Trophoblast cell (in vitro differentiated cells and primary cell): ENCODE measurements at regions not wholly inside any gene's neighbourhood (a gene's known extent, or its start where the extent isn't known, plus 50 kb on each side); places are given as distances from the start of the nearest gene placed in this dataset.
A peak's percentile ranks its signal among the peaks of the same experiment; 100 is the strongest.

ENCODE experiments used
- DNase-seq, 2 donors: peaks; one replicate each; pipeline ENCODE4 v3.0.0-alpha.2; 2016
- H2AFZ ChIP-seq: 2 replicates; pipeline ENCODE4 v1.6.1; 2013; ENCODE audit warnings: low read length, moderate library complexity, mild to moderate bottlenecking; ENCODE audit not compliant: insufficient read depth, poor library complexity
- H2AK5ac ChIP-seq: 2 replicates; pipeline ENCODE4 v1.6.1; 2013; ENCODE audit warnings: mild to moderate bottlenecking, low read length
- H2BK120ac ChIP-seq: 2 replicates; pipeline ENCODE4 v1.6.1; 2013; ENCODE audit warnings: low read length, mild to moderate bottlenecking, moderate library complexity; ENCODE audit not compliant: insufficient read depth, poor library complexity
- H2BK12ac ChIP-seq: 2 replicates; pipeline ENCODE4 v1.6.1; 2013; ENCODE audit warnings: mild to moderate bottlenecking, low read length, moderate library complexity
- H2BK5ac ChIP-seq: 2 replicates; pipeline ENCODE4 v1.6.1; 2013; ENCODE audit warnings: low read length, low read depth, moderate library complexity, mild to moderate bottlenecking; ENCODE audit not compliant: poor library complexity
- H3K14ac ChIP-seq: 2 replicates; pipeline ENCODE4 v1.6.1; 2013; ENCODE audit warnings: mild to moderate bottlenecking, low read length
- H3K18ac ChIP-seq: 2 replicates; pipeline ENCODE4 v1.6.1; 2013; ENCODE audit warnings: mild to moderate bottlenecking, low read length
- H3K23ac ChIP-seq: 2 replicates; pipeline ENCODE4 v1.6.1; 2013; ENCODE audit warnings: low read length
- H3K27ac ChIP-seq: 2 replicates; pipeline ENCODE4 v1.5.1; 2013; ENCODE audit warnings: low read depth, mild to moderate bottlenecking, inconsistent platforms, low read length, moderate library complexity
- H3K27me3 ChIP-seq: 2 replicates; pipeline ENCODE4 v1.6.1; 2013; ENCODE audit warnings: inconsistent platforms, mild to moderate bottlenecking, low read length, moderate library complexity; ENCODE audit not compliant: insufficient read depth
- H3K36me3 ChIP-seq, 2 experiments: 1 replicate in 1 of 2; 2 replicates in 1 of 2; pipeline ENCODE4 v1.6.1; 2013; ENCODE audit warnings: low read length in 2 of 2, mild to moderate bottlenecking in 2 of 2, moderate library complexity in 1 of 2; ENCODE audit not compliant: insufficient read depth in 2 of 2, control insufficient read depth in 1 of 2
- H3K4ac ChIP-seq: 2 replicates; pipeline ENCODE4 v1.6.1; 2013; ENCODE audit warnings: low read depth, mild to moderate bottlenecking, low read length, moderate library complexity
- H3K4me1 ChIP-seq, 2 experiments: 1 replicate in 1 of 2; 2 replicates in 1 of 2; pipeline ENCODE4 v1.6.1; 2013; ENCODE audit warnings: low read length in 2 of 2, mild to moderate bottlenecking in 2 of 2, moderate library complexity in 1 of 2; ENCODE audit not compliant: insufficient read depth in 2 of 2, control insufficient read depth in 1 of 2
- H3K4me2 ChIP-seq: 2 replicates; pipeline ENCODE4 v1.6.1; 2013; ENCODE audit warnings: inconsistent platforms, mild to moderate bottlenecking, low read length, moderate library complexity
- H3K4me3 ChIP-seq: 2 replicates; pipeline ENCODE4 v1.5.1; 2013; ENCODE audit warnings: mild to moderate bottlenecking, low read depth, low read length, inconsistent platforms
- H3K79me1 ChIP-seq: one replicate; pipeline ENCODE4 v1.6.1; 2013; ENCODE audit warnings: low read length
- H3K79me2 ChIP-seq: 2 replicates; pipeline ENCODE4 v1.6.1; 2013; ENCODE audit warnings: low read length, mild to moderate bottlenecking; ENCODE audit not compliant: control insufficient read depth, insufficient read depth, poor library complexity
- H3K9ac ChIP-seq: 2 replicates; pipeline ENCODE4 v1.6.1; 2013; ENCODE audit warnings: mild to moderate bottlenecking, low read length
- H3K9me3 ChIP-seq: 2 replicates; pipeline ENCODE4 v1.6.1; 2013; ENCODE audit warnings: low read depth, mild to moderate bottlenecking, control low read depth, inconsistent platforms, low read length; ENCODE audit not compliant: insufficient read depth
- H4K12ac ChIP-seq: 2 replicates; pipeline ENCODE4 v1.6.1; 2013; ENCODE audit warnings: low read depth, mild to moderate bottlenecking, low read length, moderate library complexity
- H4K8ac ChIP-seq: 2 replicates; pipeline ENCODE4 v1.6.1; 2013; ENCODE audit warnings: low read depth, mild to moderate bottlenecking, low read length, moderate library complexity
- H4K91ac ChIP-seq: one replicate; pipeline ENCODE4 v1.6.1; 2013; ENCODE audit warnings: low read depth, mild to moderate bottlenecking, low read length, moderate library complexity
- whole genome bisulfite sequencing: extraction: QIAGEN DNeasy Blood & Tissue Kit; methylation state at CpG from one replicate; pipeline ENCODE4 v1.1.7; 2013; ENCODE audit warnings: missing lambda C conversion rate; ENCODE audit not compliant: insufficient read length, insufficient coverage; ENCODE audit errors: extremely low coverage; 5-methylcytosine and 5-hydroxymethylcytosine counted together

DNA sequence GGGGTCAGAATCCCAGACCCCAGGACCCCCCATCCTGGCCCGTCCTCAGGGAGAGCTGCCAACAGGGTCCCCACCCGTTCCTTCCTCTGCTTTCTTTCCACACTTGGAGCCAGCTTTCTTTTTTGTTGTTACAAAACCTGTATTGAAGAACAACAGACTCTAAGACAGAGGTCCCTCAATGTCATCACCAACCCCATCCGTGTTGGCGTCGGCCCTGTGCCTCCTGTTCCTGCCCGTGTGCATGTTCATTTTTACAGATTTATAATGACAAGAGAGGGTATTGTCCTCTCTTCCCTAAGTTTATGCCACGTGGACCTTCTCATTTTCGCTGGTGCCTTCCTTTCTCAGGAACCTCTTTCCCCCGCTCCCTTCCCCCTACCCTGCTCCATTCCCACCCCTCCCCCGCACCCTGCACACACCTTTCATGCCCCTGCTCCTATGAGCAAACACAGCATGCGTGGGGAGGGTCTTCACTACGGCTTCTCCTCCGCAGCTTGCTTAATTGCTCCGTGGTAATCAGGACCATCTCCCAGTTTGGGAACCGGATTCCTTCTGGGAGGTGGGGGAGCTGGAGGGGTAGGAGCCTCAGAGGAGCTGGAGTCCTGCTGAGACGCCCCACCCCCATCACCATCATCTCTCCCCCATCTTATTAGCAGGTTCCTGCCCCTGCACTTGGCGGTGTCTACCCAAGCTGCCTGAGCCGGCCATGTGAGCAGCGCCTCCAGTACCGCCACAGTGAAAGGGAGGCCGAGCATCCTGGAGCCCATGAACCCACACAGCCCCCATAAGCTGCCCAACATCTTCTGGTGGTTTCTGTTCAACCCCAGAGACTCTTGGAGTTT is 88.0 kb upstream of the INSIG1 start:
- no peak for DNase-seq
- no peaks in the 10 kb centered on the region for H3K27me3 ChIP-seq
- no peak overlapping the region for H3K18ac ChIP-seq
- H4K12ac ChIP-seq, result no peak overlapping the region
- no CpG with 5 or more reads among the region's 21 CpGs for WGBS
- no peaks in the 10 kb centered on the region for H3K79me2 ChIP-seq
- no peak overlapping the region for H2AFZ ChIP-seq
- no peak overlapping the region for H2AK5ac ChIP-seq
- H2BK120ac ChIP-seq, result no peak overlapping the region
- H3K36me3 ChIP-seq, result no peaks in the 10 kb centered on the region
- no peak overlapping the region for H3K27ac ChIP-seq
- no peak overlapping the region for H3K4me2 ChIP-seq
- H3K23ac ChIP-seq, result no peak overlapping the region
- peaks cover 21 to 22% of the 10 kb centered on the region in 2 experiments for H3K4me1 ChIP-seq
- H2BK5ac ChIP-seq, result no peak overlapping the region
- no peak overlapping the region for H4K8ac ChIP-seq
- H3K9ac ChIP-seq, result no peak overlapping the region
- H3K4ac ChIP-seq, result no peak overlapping the region
- H3K4me3 ChIP-seq, result no peak overlapping the region
- H3K9me3 ChIP-seq, result peaks cover 14% of the 10 kb centered on the region
- no peak overlapping the region for H4K91ac ChIP-seq
- H2BK12ac ChIP-seq, result no peak overlapping the region
- H3K14ac ChIP-seq, result no peak overlapping the region
- H3K79me1 ChIP-seq, result peaks cover 10% of the 10 kb centered on the region

DNA sequence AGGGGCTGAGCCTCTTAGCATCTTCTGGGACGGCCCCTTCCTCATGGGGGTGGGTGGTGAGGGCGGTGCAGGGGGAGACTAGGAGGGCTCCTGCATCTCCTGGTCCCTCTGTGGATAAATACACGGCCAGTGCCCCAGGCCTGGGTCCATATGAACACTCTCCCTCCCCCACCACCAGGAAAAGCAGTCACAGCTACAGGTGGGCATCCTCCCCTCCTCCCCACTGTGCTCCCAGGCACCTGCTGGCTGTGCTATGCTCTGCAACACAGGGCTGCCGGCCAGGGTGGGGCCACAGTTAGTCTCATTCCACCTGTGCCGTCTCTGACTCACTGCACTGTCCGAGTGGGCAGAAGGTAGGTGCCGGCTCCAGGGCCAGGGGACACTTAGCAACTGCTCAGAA is 87.3 kb upstream of the INSIG1 start:
- peak in 1 of 2 donors; percentile 34 for DNase-seq
- no peak overlapping the region for H2BK12ac ChIP-seq
- H3K79me2 ChIP-seq, result no peaks in the 10 kb centered on the region
- no peak overlapping the region for H4K12ac ChIP-seq
- H2BK5ac ChIP-seq, result no peak overlapping the region
- H2AFZ ChIP-seq, result no peak overlapping the region
- no peak overlapping the region for H3K4ac ChIP-seq
- H3K4me2 ChIP-seq, result no peak overlapping the region
- no peak overlapping the region for H3K23ac ChIP-seq
- H3K14ac ChIP-seq, result no peak overlapping the region
- WGBS, result no CpG with 5 or more reads among the region's 7 CpGs
- peaks cover 19 to 22% of the 10 kb centered on the region in 2 experiments for H3K4me1 ChIP-seq
- H3K27me3 ChIP-seq, result no peaks in the 10 kb centered on the region
- no peak overlapping the region for H4K8ac ChIP-seq
- H3K4me3 ChIP-seq, result no peak overlapping the region
- H3K9ac ChIP-seq, result no peak overlapping the region
- H2AK5ac ChIP-seq, result no peak overlapping the region
- peaks cover 8% of the 10 kb centered on the region for H3K79me1 ChIP-seq
- no peaks in the 10 kb centered on the region for H3K36me3 ChIP-seq
- no peak overlapping the region for H3K27ac ChIP-seq
- no peak overlapping the region for H2BK120ac ChIP-seq
- no peak overlapping the region for H4K91ac ChIP-seq
- H3K9me3 ChIP-seq, result peaks cover 14% of the 10 kb centered on the region
- no peak overlapping the region for H3K18ac ChIP-seq

DNA sequence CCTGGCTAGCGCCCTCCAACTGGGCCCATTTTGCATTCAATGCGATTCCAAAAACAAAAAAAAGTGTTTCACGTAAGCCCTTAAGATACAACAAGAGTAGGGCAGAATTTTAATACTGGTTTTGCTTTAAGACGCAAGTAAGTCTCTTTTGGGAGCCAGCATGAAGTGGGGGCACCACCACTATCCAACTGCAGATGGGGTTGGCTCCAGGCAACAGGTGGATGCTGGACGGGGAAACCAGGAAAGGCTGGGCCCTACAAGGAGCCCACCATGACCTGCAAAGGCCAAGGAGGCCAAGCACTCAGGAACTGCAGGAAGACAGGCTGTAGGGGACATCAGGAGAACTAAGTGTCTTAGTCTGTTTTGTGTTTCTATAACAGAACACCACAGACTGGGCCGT is 86.5 kb upstream of the INSIG1 start:
- H3K9ac ChIP-seq, result no peak overlapping the region
- no peaks in the 10 kb centered on the region for H3K27me3 ChIP-seq
- H3K4me2 ChIP-seq, result no peak overlapping the region
- no CpG with 5 or more reads among the region's 6 CpGs for WGBS
- H3K4ac ChIP-seq, result no peak overlapping the region
- H2AFZ ChIP-seq, result no peak overlapping the region
- H4K91ac ChIP-seq, result no peak overlapping the region
- H3K79me2 ChIP-seq, result no peaks in the 10 kb centered on the region
- peaks cover 16 to 17% of the 10 kb centered on the region in 2 experiments for H3K4me1 ChIP-seq
- H3K18ac ChIP-seq, result no peak overlapping the region
- H3K14ac ChIP-seq, result no peak overlapping the region
- H3K36me3 ChIP-seq, result no peaks in the 10 kb centered on the region
- no peak overlapping the region for H3K4me3 ChIP-seq
- H4K8ac ChIP-seq, result no peak overlapping the region
- H3K23ac ChIP-seq, result no peak overlapping the region
- no peak overlapping the region for H2BK12ac ChIP-seq
- H2BK120ac ChIP-seq, result no peak overlapping the region
- H4K12ac ChIP-seq, result no peak overlapping the region
- no peak overlapping the region for H2BK5ac ChIP-seq
- peaks cover 4% of the 10 kb centered on the region for H3K79me1 ChIP-seq
- no peak overlapping the region for H3K27ac ChIP-seq
- no peak overlapping the region for H2AK5ac ChIP-seq
- no peak for DNase-seq
- peaks cover 11% of the 10 kb centered on the region for H3K9me3 ChIP-seq

DNA sequence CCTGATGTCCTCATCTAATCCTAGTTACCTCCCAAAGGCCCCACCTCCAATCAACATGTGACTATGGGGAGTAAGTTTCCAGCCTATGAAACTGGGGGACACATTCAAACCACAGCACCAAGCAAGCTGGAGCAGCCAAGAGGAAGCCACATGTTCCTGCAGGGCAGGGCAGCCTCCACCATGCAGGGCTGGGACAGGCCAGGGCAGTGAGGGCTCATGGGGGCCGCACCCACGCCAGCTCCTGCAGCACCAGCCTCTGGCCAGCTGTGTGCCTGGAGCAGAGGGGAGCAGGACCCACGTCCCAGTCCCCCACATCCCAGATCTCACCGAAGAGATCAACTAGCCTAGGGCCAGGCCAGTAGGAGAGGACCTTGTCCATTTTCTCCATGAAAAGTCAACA is 85.9 kb upstream of the INSIG1 start:
- H3K4me1 ChIP-seq, result peaks cover 16 to 17% of the 10 kb centered on the region in 2 experiments
- H2AK5ac ChIP-seq, result no peak overlapping the region
- H3K36me3 ChIP-seq, result no peaks in the 10 kb centered on the region
- no peak overlapping the region for H2AFZ ChIP-seq
- no peak overlapping the region for H4K91ac ChIP-seq
- H3K23ac ChIP-seq, result no peak overlapping the region
- H3K14ac ChIP-seq, result no peak overlapping the region
- H4K12ac ChIP-seq, result no peak overlapping the region
- no peak overlapping the region for H3K18ac ChIP-seq
- H2BK5ac ChIP-seq, result no peak overlapping the region
- peak overlapping the region; percentile 39 for H2BK12ac ChIP-seq
- H4K8ac ChIP-seq, result no peak overlapping the region
- H3K4ac ChIP-seq, result no peak overlapping the region
- H3K27ac ChIP-seq, result no peak overlapping the region
- H3K4me2 ChIP-seq, result no peak overlapping the region
- H3K9ac ChIP-seq, result no peak overlapping the region
- H3K4me3 ChIP-seq, result no peak overlapping the region
- H2BK120ac ChIP-seq, result no peak overlapping the region
- H3K79me2 ChIP-seq, result no peaks in the 10 kb centered on the region
- peaks cover 4% of the 10 kb centered on the region for H3K79me1 ChIP-seq
- WGBS, result no CpG with 5 or more reads among the region's 4 CpGs
- peaks cover 11% of the 10 kb centered on the region for H3K9me3 ChIP-seq
- DNase-seq, result no peak
- H3K27me3 ChIP-seq, result no peaks in the 10 kb centered on the region
